CD4-positive, alpha-beta T cell (primary cell): ENCODE measurements at regions not wholly inside any gene's neighbourhood (a gene's known extent, or its start where the extent isn't known, plus 50 kb on each side); places are given as distances from the start of the nearest gene placed in this dataset.

ENCODE experiments used
- ATAC-seq: fragments of 200-7000 bp; cut with Tn5 transposase; one replicate; pipeline ENCODE4 v1.10.0; 2022; ENCODE audit warnings: mild to moderate bottlenecking; ENCODE audit not compliant: poor library complexity
- CTCF ChIA-PET: fragments of 350-600 bp; sonication (Branson Sonifier 250); formaldehyde crosslinking; loops from one replicate; lab custom pipeline; 2021; ENCODE audit warnings: antibody characterized with exemption, inconsistent platforms; lab: Charles Lee
- POLR2A ChIA-PET: fragments of 350-600 bp; sonication (Branson Sonifier 250); formaldehyde crosslinking; loops from one replicate; lab custom pipeline; 2021; ENCODE audit warnings: antibody characterized with exemption, inconsistent platforms; lab: Charles Lee
- DNase-seq, 14 experiments: peaks; one replicate each; pipeline ENCODE4 v3.0.0-alpha.2; 2013 to 2020; ENCODE audit warnings: mixed read lengths in 2 of 14
- H3K27ac ChIP-seq, 2 donors: one replicate each; pipeline versions ENCODE4 v1.5.1 to v1.7.0; 2013; ENCODE audit warnings: low read length in 2 of 2, low read depth in 1 of 2, mild to moderate bottlenecking in 1 of 2
- H3K27me3 ChIP-seq, 2 experiments: 1 replicate in 1 of 2; 2 replicates in 1 of 2; pipeline versions ENCODE4 v1.6.1 to v1.7.0; 2013; ENCODE audit warnings: low read length in 2 of 2, control low read depth in 1 of 2, mild to moderate bottlenecking in 1 of 2, moderate library complexity in 1 of 2; ENCODE audit not compliant: insufficient read depth in 2 of 2, control insufficient read depth in 1 of 2
- H3K36me3 ChIP-seq: one replicate; pipeline ENCODE4 v1.6.1; 2013; ENCODE audit warnings: low read length, control low read depth; ENCODE audit not compliant: insufficient read depth
- H3K4me1 ChIP-seq: one replicate; pipeline ENCODE4 v1.6.1; 2013; ENCODE audit warnings: low read length, control low read depth; ENCODE audit not compliant: insufficient read depth
- H3K4me3 ChIP-seq: one replicate; pipeline ENCODE4 v1.5.1; 2013; ENCODE audit warnings: mild to moderate bottlenecking, low read length, moderate library complexity
- H3K9me3 ChIP-seq, 2 experiments: 1 replicate in 1 of 2; 2 replicates in 1 of 2; pipeline versions ENCODE4 v1.6.1 to v1.7.0; 2013; ENCODE audit warnings: low read length in 2 of 2, mild to moderate bottlenecking in 2 of 2, control low read depth in 1 of 2, moderate library complexity in 1 of 2; ENCODE audit not compliant: control insufficient read depth in 1 of 2, insufficient read depth in 1 of 2
- H3K27ac Mint-ChIP-seq: one replicate; pipeline ENCODE4 v1.8.0; 2020; ENCODE audit warnings: mixed read lengths
- H3K27me3 Mint-ChIP-seq: one replicate; pipeline ENCODE4 v1.8.0; 2021; ENCODE audit warnings: mixed read lengths
- H3K36me3 Mint-ChIP-seq: one replicate; pipeline ENCODE4 v1.8.0; 2021; ENCODE audit warnings: low read depth, mixed read lengths
- H3K4me1 Mint-ChIP-seq: one replicate; pipeline ENCODE4 v1.8.0; 2021; ENCODE audit warnings: low read depth, mixed read lengths
- H3K4me3 Mint-ChIP-seq: one replicate; pipeline ENCODE4 v1.8.0; 2020; ENCODE audit warnings: mild to moderate bottlenecking, mixed read lengths
- H3K9me3 Mint-ChIP-seq: one replicate; pipeline ENCODE4 v1.8.0; 2020; ENCODE audit warnings: mixed read lengths
- intact Hi-C, 2 experiments: fragments of 100-400 bp; cut with DNase I in 1 of 2; cut with micrococcal nuclease in 1 of 2; formaldehyde crosslinking; loops; one replicate each; pipeline versions ENCODE4 v1.15.1 to v1.9.0; 2023 to 2025; cut with DNase I, micrococcal nuclease
- TF ChIP-seq, protein P1 (sequence below): fragments of 200-600 bp; IDR thresholded peaks from one replicate; pipeline ENCODE4 v1.8.0; 2022; ENCODE audit warnings: antibody characterized with exemption, mild to moderate bottlenecking

DNA sequence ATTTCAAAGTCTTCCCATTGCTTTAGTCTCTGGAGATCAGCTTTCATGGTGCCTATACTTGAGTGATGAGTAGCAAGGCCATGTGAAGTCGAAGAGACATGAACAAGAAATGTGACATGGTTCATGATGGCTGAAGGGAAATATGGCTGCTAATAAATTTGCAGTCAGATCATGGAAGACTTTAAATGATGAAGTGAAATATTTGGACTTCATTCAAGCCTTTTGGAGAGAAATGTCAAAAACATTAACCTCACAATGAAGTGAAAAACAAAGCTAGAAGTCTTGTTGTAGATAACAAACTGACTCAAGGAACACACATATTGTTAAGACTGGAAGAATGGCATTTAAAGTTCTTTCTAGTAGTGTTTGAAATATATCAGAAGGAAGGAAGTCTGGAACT, 120.3 kb upstream of the CCDC54 start:
- H3K27ac Mint-ChIP-seq, result no peak overlapping the region
- DNase-seq (no peak), ATAC-seq (no peak)
- no peak overlapping the region for H3K4me3 ChIP-seq
- H3K27ac ChIP-seq, result no peak overlapping the region
- H3K4me1 ChIP-seq, result no peaks in the 10 kb centered on the region
- H3K4me3 Mint-ChIP-seq, result no peak overlapping the region
- H3K27me3 Mint-ChIP-seq, result peaks cover 9% of the 10 kb centered on the region
- H3K27me3 ChIP-seq, result no peaks in the 10 kb centered on the region
- ChIA-PET POLR2A (no interaction called here), CTCF (no interaction called here)
- TF ChIP-seq, protein P1, sequence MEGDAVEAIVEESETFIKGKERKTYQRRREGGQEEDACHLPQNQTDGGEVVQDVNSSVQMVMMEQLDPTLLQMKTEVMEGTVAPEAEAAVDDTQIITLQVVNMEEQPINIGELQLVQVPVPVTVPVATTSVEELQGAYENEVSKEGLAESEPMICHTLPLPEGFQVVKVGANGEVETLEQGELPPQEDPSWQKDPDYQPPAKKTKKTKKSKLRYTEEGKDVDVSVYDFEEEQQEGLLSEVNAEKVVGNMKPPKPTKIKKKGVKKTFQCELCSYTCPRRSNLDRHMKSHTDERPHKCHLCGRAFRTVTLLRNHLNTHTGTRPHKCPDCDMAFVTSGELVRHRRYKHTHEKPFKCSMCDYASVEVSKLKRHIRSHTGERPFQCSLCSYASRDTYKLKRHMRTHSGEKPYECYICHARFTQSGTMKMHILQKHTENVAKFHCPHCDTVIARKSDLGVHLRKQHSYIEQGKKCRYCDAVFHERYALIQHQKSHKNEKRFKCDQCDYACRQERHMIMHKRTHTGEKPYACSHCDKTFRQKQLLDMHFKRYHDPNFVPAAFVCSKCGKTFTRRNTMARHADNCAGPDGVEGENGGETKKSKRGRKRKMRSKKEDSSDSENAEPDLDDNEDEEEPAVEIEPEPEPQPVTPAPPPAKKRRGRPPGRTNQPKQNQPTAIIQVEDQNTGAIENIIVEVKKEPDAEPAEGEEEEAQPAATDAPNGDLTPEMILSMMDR, result no peak
- intact Hi-C loops, result no loop called here
- H3K9me3 Mint-ChIP-seq, result no peaks in the 10 kb centered on the region
- no peaks in the 10 kb centered on the region for H3K9me3 ChIP-seq
- H3K36me3 Mint-ChIP-seq, result no peaks in the 10 kb centered on the region
- no peaks in the 10 kb centered on the region for H3K36me3 ChIP-seq
- no peaks in the 10 kb centered on the region for H3K4me1 Mint-ChIP-seq

DNA sequence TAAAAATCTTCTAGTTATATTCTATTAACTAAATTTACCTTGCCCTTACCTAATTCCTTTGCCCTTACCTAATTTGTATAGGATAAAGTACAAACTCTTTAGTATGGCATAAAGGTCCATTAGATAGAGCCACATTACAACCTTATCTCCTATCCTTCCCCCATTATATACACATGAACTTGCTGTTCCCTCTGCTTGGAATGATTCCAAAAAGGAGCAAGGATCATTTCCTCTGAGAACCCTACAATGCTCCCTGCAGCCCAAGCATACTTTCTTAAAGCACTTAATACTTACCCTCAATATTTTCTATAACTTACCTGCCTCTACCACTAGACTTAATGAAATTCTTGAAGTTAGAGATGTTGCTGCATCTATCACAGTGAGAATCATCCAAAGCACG, 118.9 kb upstream of the CCDC54 start:
- Histone ChIP-seq H3K27me3 (no peaks in the 10 kb centered on the region), H3K9me3 (no peaks in the 10 kb centered on the region), H3K4me1 (no peaks in the 10 kb centered on the region), H3K27ac (no peak overlapping the region), H3K4me3 (no peak overlapping the region), H3K36me3 (no peaks in the 10 kb centered on the region)
- H3K27ac Mint-ChIP-seq, result no peak overlapping the region
- DNase-seq, result no peak
- TF ChIP-seq, protein P1, result no peak
- ChIA-PET POLR2A (no interaction called here), CTCF (no interaction called here)
- intact Hi-C loops, result no loop called here
- H3K9me3 Mint-ChIP-seq, result no peaks in the 10 kb centered on the region
- ATAC-seq, result no peak
- peaks cover 9% of the 10 kb centered on the region for H3K27me3 Mint-ChIP-seq
- H3K4me1 Mint-ChIP-seq, result no peaks in the 10 kb centered on the region
- no peak overlapping the region for H3K4me3 Mint-ChIP-seq
- no peaks in the 10 kb centered on the region for H3K36me3 Mint-ChIP-seq

DNA sequence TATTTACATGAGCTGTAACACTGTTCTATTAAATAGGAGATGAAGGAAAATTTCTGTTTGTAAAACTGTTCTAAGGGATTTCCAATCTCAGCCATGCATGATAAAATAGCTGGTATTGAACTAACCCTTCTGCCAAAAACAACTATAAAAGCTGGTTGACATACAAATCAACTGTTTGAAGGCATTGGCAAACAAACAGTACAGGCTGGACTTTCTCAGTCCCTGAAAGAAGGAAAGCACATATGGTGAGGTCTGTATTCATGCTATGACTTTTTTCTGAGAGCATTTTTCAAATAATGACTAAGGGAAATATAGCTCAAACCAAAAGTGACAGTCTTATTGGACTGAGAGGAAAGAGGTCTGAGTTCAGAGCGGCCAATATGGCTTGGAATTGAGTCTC, 117.0 kb upstream of the CCDC54 start:
- intact Hi-C loops, result no loop called here
- Mint-ChIP-seq H3K36me3 (no peaks in the 10 kb centered on the region), H3K9me3 (no peaks in the 10 kb centered on the region), H3K4me3 (no peak overlapping the region), H3K27me3 (peaks cover 4% of the 10 kb centered on the region), H3K4me1 (no peaks in the 10 kb centered on the region), H3K27ac (no peak overlapping the region)
- Histone ChIP-seq H3K9me3 (no peaks in the 10 kb centered on the region), H3K27me3 (no peaks in the 10 kb centered on the region), H3K36me3 (no peaks in the 10 kb centered on the region), H3K4me1 (no peaks in the 10 kb centered on the region), H3K27ac (no peak overlapping the region), H3K4me3 (no peak overlapping the region)
- no peak for ATAC-seq
- POLR2A ChIA-PET, result no interaction called here
- TF ChIP-seq, protein P1, result no peak
- no peak for DNase-seq
- CTCF ChIA-PET, result interaction anchor here (1.4 kb wide), 1 partner anchor 12 kb away, joined by 3 read pairs; no protein-coding TSS in a partner anchor
